ENCODE measurements at regions not wholly inside any gene's neighbourhood (a gene's known extent, or its start where the extent isn't known, plus 50 kb on each side); places are given as distances from the start of the nearest gene placed in this dataset.

DNA sequence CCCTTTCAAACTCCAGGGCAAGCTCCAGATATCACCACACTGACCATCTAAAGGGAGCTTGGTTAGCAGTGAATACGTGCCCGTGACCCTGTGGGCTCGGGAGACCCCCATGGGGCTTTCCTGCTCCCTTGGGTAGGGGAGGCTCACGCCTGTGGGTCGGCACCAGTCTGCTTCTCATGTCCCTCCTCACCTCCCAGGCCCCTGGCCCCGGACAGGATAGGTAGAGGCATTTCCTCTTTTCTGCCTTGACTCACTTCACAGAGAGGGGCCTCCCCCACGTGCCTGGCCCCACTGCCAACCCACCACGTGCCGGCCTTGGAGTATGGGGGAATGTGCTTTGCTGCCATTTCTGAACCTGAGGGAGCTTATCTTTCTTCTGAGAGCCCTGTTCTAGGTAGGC, 131.3 kb upstream of the FAM20C start:
- Histone ChIP-seq H3K36me3 (ENCODE audit: insufficient read depth, low read length) (no peaks in the 10 kb centered on the region), H3K27ac (ENCODE audit: low read depth, low read length) (no peak overlapping the region), H3K4me2 (ENCODE audit: low read length) (no peak overlapping the region), H3K4me3 (ENCODE audit: insufficient read depth, low read depth, low read length) (no peak overlapping the region), H3K79me2 (ENCODE audit: insufficient read depth, low read length) (no peaks in the 10 kb centered on the region), H3K4me1 (ENCODE audit: insufficient read depth, low read length) (peaks cover 17% of the 10 kb centered on the region), H3K27me3 (ENCODE audit: insufficient read depth, low read length) (no peaks in the 10 kb centered on the region), H4K20me1 (ENCODE audit: insufficient read depth, low read length) (no peaks in the 10 kb centered on the region), H3K9me3 (ENCODE audit: insufficient read depth, low read depth, low read length) (no peaks in the 10 kb centered on the region), H3K9ac (ENCODE audit: low read length) (no peak overlapping the region), H2AFZ (ENCODE audit: low read depth, low read length) (no peak overlapping the region)
- Mint-ChIP-seq H3K36me3 (ENCODE audit: low read depth, unreplicated experiment) (no peaks in the 10 kb centered on the region), H3K4me3 (ENCODE audit: unreplicated experiment) (no peak overlapping the region), H3K4me1 (ENCODE audit: low read depth, unreplicated experiment) (peaks cover 5% of the 10 kb centered on the region), H3K27ac (ENCODE audit: unreplicated experiment) (peak overlapping the region; percentile 18), H3K27me3 (ENCODE audit: low read depth, unreplicated experiment) (peaks cover 64% of the 10 kb centered on the region), H3K9me3 (ENCODE audit: unreplicated experiment) (peaks cover 2% of the 10 kb centered on the region)
- DNase-seq (ENCODE audit: low read depth) (no peak), FAIRE-seq (no peak)
- TF ChIP-seq, protein P1, sequence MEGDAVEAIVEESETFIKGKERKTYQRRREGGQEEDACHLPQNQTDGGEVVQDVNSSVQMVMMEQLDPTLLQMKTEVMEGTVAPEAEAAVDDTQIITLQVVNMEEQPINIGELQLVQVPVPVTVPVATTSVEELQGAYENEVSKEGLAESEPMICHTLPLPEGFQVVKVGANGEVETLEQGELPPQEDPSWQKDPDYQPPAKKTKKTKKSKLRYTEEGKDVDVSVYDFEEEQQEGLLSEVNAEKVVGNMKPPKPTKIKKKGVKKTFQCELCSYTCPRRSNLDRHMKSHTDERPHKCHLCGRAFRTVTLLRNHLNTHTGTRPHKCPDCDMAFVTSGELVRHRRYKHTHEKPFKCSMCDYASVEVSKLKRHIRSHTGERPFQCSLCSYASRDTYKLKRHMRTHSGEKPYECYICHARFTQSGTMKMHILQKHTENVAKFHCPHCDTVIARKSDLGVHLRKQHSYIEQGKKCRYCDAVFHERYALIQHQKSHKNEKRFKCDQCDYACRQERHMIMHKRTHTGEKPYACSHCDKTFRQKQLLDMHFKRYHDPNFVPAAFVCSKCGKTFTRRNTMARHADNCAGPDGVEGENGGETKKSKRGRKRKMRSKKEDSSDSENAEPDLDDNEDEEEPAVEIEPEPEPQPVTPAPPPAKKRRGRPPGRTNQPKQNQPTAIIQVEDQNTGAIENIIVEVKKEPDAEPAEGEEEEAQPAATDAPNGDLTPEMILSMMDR (IDR thresholded peaks at IDR 0.05; ENCODE audit: insufficient read depth, low read depth, low read length) = no peak
- TF ChIP-seq EZH2 (IDR thresholded peaks at IDR 0.05; ENCODE audit: insufficient read depth, low read length) = no peak

DNA sequence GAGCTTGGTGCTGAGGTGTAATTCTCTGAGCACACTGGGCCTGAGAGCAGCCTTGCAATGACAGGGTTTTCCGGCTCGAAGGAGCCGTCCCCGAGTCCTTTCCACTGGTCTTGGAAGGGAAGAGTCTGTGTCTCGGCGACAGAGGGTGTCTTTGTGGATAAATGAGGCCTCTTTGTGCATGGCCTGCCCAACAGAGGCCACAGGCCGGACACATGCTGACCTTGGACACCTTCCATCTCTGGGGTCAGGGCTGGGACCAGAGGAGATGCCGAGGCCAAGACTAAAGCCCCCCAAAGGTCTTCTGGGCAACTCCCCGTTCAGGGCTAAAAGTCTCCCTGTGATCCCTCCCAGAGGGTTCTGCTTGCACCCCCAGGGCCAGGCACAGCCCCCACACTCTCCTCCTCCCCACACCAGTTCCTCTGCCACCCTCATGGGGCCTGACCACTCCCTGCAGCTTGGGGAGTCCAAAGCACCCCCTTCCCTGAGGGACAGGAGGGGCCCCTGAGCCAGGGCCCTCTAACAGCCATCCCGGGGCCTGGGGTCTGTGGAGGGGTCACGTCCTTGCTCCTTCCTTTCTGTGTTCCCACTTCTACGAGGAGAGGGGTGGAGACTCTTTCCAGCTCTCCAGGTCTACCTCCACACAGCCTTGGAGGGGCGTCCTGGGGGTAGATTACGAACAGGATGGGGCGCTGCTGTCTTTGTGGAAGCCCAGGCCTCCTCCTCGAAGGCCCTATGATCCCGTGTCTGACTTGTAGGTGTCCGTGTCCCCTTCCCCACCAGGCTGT, 130.6 kb upstream of the FAM20C start:
- H3K4me3 ChIP-seq (ENCODE audit: insufficient read depth, low read depth, low read length) = no peak overlapping the region
- DNase-seq (ENCODE audit: low read depth) = no peak
- H3K9me3 Mint-ChIP-seq (ENCODE audit: unreplicated experiment) = peaks cover 2% of the 10 kb centered on the region
- no peaks in the 10 kb centered on the region for H4K20me1 ChIP-seq (ENCODE audit: insufficient read depth, low read length)
- H3K36me3 ChIP-seq (ENCODE audit: insufficient read depth, low read length) = no peaks in the 10 kb centered on the region
- no peaks in the 10 kb centered on the region for H3K9me3 ChIP-seq (ENCODE audit: insufficient read depth, low read depth, low read length)
- no peaks in the 10 kb centered on the region for H3K79me2 ChIP-seq (ENCODE audit: insufficient read depth, low read length)
- H3K9ac ChIP-seq (ENCODE audit: low read length) = no peak overlapping the region
- H3K27me3 ChIP-seq (ENCODE audit: insufficient read depth, low read length) = no peaks in the 10 kb centered on the region
- peaks cover 63% of the 10 kb centered on the region for H3K27me3 Mint-ChIP-seq (ENCODE audit: low read depth, unreplicated experiment)
- H3K4me3 Mint-ChIP-seq (ENCODE audit: unreplicated experiment) = no peak overlapping the region
- H3K4me1 Mint-ChIP-seq (ENCODE audit: low read depth, unreplicated experiment) = peaks cover 5% of the 10 kb centered on the region
- H3K27ac Mint-ChIP-seq (ENCODE audit: unreplicated experiment) = peak overlapping the region; percentile 18
- H3K4me2 ChIP-seq (ENCODE audit: low read length) = no peak overlapping the region
- no peak overlapping the region for H2AFZ ChIP-seq (ENCODE audit: low read depth, low read length)
- H3K36me3 Mint-ChIP-seq (ENCODE audit: low read depth, unreplicated experiment) = no peaks in the 10 kb centered on the region
- H3K4me1 ChIP-seq (ENCODE audit: insufficient read depth, low read length) = peaks cover 17% of the 10 kb centered on the region
- no peak overlapping the region for H3K27ac ChIP-seq (ENCODE audit: low read depth, low read length)
- TF ChIP-seq, protein P1 (IDR thresholded peaks at IDR 0.05; ENCODE audit: insufficient read depth, low read depth, low read length) = no peak
- no peak for TF ChIP-seq EZH2 (IDR thresholded peaks at IDR 0.05; ENCODE audit: insufficient read depth, low read length)
- FAIRE-seq = no peak
